K562 (cell line): ENCODE measurements at regions not wholly inside any gene's neighbourhood (a gene's known extent, or its start where the extent isn't known, plus 50 kb on each side); places are given as distances from the start of the nearest gene placed in this dataset.

Experiments used
- GTF2F1 ChIP-seq: IDR thresholded peaks from 2 replicates; pipeline ENCODE4 v1.6.1; 2011; ENCODE audit warnings: low read depth, low read length, improper control_type of control experiment
- HLTF ChIP-seq: fragments of 450-650 bp; IDR thresholded peaks from 2 replicates; pipeline ENCODE4 v1.6.1; 2016
- NFRKB ChIP-seq: fragments of 450-650 bp; IDR thresholded peaks from 2 replicates; pipeline ENCODE4 v1.6.1; 2016; ENCODE audit warnings: low read depth
- NR2F6 ChIP-seq: fragments of 450-650 bp; formaldehyde crosslinking; IDR thresholded peaks from 2 replicates; pipeline ENCODE4 v1.4.0; 2020; ENCODE audit warnings: mild to moderate bottlenecking
- POLR2A ChIP-seq: fragments of 450-650 bp; conservative IDR thresholded peaks from 2 replicates; pipeline ENCODE4 v1.6.1; 2016
- TSC22D4 ChIP-seq: fragments of 450-650 bp; IDR thresholded peaks from 2 replicates; pipeline ENCODE4 v1.6.1; 2016; ENCODE audit warnings: missing genetic modification characterization, missing biosample characterization, control low read depth
- ZBED1 ChIP-seq: IDR thresholded peaks from 2 replicates; pipeline ENCODE4 v1.6.1; 2014
- ZNF133 ChIP-seq: fragments of 250-450 bp; sonication (Bioruptor Pico); IDR thresholded peaks from 2 replicates; pipeline ENCODE4 v1.4.0; 2020; ENCODE audit warnings: mild to moderate bottlenecking
- ZNF282 ChIP-seq: sonication (generic); formaldehyde crosslinking; IDR thresholded peaks from 2 replicates; pipeline ENCODE4 v1.8.1; 2023; ENCODE audit warnings: missing genetic modification reagents
- TF ChIP-seq, protein P1 (sequence below): sonication (generic); formaldehyde crosslinking; IDR thresholded peaks from 2 replicates; pipeline ENCODE4 v1.9.0; 2022; ENCODE audit warnings: mild to moderate bottlenecking, missing genetic modification reagents
- TF ChIP-seq, protein P2 (sequence below): fragments of 250-450 bp; sonication (Bioruptor Pico); IDR thresholded peaks from 2 replicates; pipeline ENCODE4 v1.5.0; 2021
- TF ChIP-seq, protein P3 (sequence below): conservative IDR thresholded peaks from 2 replicates; pipeline ENCODE4 v1.6.1; 2011; ENCODE audit warnings: low read depth, mild to moderate bottlenecking, low read length; ENCODE audit not compliant: control insufficient read depth
- TF ChIP-seq, protein P4 (sequence below), 3 experiments: IDR thresholded peaks in 2 of 3; conservative IDR thresholded peaks in 1 of 3; 2 replicates each; pipeline ENCODE4 v1.5.1; 2011 to 2012; ENCODE audit warnings: low read length in 3 of 3, mild to moderate bottlenecking in 3 of 3, control low read depth in 2 of 3, improper control_type of control experiment in 1 of 3, inconsistent platforms in 1 of 3, low read depth in 1 of 3, mixed read lengths in 1 of 3, moderate library complexity in 1 of 3; ENCODE audit not compliant: insufficient read depth in 2 of 3
- TF ChIP-seq, protein P5 (sequence below): IDR thresholded peaks from 2 replicates; pipeline ENCODE4 v1.6.1; 2016; ENCODE audit warnings: missing genetic modification characterization, missing compliant biosample characterization

DNA sequence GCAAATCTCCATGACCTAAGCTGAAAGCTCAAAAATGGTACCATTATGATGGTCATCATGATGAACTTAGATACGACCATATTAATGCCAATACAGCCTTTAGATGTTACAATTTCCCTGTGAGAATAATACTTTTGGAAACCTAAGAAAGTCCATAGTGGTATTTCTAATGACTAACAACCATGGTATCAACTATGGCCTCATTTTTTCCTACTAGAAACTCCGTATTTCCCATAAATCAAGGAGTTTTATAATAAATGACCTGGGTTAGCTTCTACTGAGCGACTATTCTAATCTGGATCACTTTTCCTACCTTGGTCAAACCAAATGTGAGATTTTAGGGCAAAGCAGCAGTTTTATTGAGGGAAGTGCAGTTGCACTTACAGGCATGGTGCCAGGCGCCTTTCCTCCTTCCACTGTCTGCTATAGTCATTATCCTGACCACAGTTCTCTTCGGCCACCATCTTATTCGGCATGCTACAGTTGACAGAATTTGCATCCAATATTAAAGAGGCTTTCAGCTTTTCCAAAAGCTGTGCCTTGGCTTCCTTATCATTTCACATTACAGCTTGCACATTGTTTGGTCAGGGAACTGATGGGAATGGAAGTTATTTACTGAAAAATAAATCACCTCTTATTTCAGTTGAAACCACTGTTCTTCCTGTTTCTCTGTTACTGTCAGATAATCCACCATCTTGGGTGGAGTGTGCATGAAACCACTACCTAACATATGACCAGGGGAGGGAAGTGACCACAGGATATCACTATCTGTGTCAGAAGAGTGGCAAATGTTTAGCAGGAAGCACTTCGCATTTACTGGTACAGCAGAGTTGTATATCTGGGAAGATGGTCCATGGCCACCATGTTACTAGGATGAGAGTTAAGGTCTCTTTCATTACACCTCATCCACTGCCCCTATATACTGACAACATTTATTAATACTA lies 74.5 kb upstream of the PICALM start:
- TF ChIP-seq, protein P1, sequence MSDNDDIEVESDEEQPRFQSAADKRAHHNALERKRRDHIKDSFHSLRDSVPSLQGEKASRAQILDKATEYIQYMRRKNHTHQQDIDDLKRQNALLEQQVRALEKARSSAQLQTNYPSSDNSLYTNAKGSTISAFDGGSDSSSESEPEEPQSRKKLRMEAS (CRISPR knock-in tag): 0 out of 2 replicates have a peak, but pooled peaks have one; percentile 36
- TF ChIP-seq, protein P2, sequence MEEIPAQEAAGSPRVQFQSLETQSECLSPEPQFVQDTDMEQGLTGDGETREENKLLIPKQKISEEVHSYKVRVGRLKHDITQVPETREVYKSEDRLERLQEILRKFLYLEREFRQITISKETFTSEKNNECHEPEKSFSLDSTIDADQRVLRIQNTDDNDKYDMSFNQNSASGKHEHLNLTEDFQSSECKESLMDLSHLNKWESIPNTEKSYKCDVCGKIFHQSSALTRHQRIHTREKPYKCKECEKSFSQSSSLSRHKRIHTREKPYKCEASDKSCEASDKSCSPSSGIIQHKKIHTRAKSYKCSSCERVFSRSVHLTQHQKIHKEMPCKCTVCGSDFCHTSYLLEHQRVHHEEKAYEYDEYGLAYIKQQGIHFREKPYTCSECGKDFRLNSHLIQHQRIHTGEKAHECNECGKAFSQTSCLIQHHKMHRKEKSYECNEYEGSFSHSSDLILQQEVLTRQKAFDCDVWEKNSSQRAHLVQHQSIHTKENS (CRISPR knock-in tag): no peak
- no peak for TF ChIP-seq POLR2A
- TF ChIP-seq NFRKB: peak; percentile 95
- TF ChIP-seq TSC22D4 (tag): no peak
- TF ChIP-seq, protein P3, sequence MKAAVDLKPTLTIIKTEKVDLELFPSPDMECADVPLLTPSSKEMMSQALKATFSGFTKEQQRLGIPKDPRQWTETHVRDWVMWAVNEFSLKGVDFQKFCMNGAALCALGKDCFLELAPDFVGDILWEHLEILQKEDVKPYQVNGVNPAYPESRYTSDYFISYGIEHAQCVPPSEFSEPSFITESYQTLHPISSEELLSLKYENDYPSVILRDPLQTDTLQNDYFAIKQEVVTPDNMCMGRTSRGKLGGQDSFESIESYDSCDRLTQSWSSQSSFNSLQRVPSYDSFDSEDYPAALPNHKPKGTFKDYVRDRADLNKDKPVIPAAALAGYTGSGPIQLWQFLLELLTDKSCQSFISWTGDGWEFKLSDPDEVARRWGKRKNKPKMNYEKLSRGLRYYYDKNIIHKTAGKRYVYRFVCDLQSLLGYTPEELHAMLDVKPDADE: no peak
- no peak for TF ChIP-seq NR2F6 (CRISPR knock-in tag)
- TF ChIP-seq GTF2F1: no peak
- TF ChIP-seq HLTF: no peak
- TF ChIP-seq, protein P4, sequence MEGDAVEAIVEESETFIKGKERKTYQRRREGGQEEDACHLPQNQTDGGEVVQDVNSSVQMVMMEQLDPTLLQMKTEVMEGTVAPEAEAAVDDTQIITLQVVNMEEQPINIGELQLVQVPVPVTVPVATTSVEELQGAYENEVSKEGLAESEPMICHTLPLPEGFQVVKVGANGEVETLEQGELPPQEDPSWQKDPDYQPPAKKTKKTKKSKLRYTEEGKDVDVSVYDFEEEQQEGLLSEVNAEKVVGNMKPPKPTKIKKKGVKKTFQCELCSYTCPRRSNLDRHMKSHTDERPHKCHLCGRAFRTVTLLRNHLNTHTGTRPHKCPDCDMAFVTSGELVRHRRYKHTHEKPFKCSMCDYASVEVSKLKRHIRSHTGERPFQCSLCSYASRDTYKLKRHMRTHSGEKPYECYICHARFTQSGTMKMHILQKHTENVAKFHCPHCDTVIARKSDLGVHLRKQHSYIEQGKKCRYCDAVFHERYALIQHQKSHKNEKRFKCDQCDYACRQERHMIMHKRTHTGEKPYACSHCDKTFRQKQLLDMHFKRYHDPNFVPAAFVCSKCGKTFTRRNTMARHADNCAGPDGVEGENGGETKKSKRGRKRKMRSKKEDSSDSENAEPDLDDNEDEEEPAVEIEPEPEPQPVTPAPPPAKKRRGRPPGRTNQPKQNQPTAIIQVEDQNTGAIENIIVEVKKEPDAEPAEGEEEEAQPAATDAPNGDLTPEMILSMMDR (IDR thresholded peaks at IDR 0.05 in 2 of 3, conservative IDR thresholded peaks at IDR 0.05 in 1 of 3; ENCODE audit: insufficient read depth in 2 of 3, low read depth in 1 of 3, low read length in 3 of 3): no peak
- TF ChIP-seq, protein P5, sequence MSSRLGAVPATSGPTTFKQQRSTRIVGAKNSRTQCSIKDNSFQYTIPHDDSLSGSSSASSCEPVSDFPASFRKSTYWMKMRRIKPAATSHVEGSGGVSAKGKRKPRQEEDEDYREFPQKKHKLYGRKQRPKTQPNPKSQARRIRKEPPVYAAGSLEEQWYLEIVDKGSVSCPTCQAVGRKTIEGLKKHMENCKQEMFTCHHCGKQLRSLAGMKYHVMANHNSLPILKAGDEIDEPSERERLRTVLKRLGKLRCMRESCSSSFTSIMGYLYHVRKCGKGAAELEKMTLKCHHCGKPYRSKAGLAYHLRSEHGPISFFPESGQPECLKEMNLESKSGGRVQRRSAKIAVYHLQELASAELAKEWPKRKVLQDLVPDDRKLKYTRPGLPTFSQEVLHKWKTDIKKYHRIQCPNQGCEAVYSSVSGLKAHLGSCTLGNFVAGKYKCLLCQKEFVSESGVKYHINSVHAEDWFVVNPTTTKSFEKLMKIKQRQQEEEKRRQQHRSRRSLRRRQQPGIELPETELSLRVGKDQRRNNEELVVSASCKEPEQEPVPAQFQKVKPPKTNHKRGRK (tag): no peak
- TF ChIP-seq ZNF282: no peak
- 0 out of 2 replicates have a peak, but pooled peaks have one; percentile 59 for TF ChIP-seq ZBED1
- TF ChIP-seq ZNF133 (CRISPR knock-in tag): no peak
